CD4-positive, alpha-beta memory T cell (primary cell): ENCODE measurements at regions not wholly inside any gene's neighbourhood (a gene's known extent, or its start where the extent isn't known, plus 50 kb on each side); places are given as distances from the start of the nearest gene placed in this dataset.
A peak's percentile ranks its signal among the peaks of the same experiment; 100 is the strongest.
"Not testable (repeated sequence)": the region's sequence is repeated elsewhere in the genome, so short reads cannot be mapped to it uniquely, and the experiment has no call there.

ENCODE experiments used
- CTCF ChIA-PET: fragments of 350-600 bp; sonication (Branson Sonifier 250); formaldehyde crosslinking; loops from one replicate; lab custom pipeline; 2021; ENCODE audit warnings: inconsistent platforms; ENCODE audit not compliant: partially characterized antibody; lab: Charles Lee
- POLR2A ChIA-PET: fragments of 350-600 bp; sonication (Branson Sonifier 250); formaldehyde crosslinking; loops from one replicate; lab custom pipeline; 2021; ENCODE audit not compliant: partially characterized antibody; lab: Charles Lee
- DNase-seq, 5 donors: peaks; one replicate each; pipeline versions ENCODE4 v3.0.0 to v3.0.0-alpha.2; 2020 to 2022; ENCODE audit warnings: mixed read lengths in 1 of 5
- H3K27ac ChIP-seq: one replicate; pipeline ENCODE4 v1.7.0; 2013; ENCODE audit warnings: low read depth, low read length
- H3K27me3 ChIP-seq: 2 replicates; pipeline ENCODE4 v1.7.0; 2013; ENCODE audit warnings: mild to moderate bottlenecking, low read length, moderate library complexity; ENCODE audit not compliant: insufficient read depth
- H3K36me3 ChIP-seq: 2 replicates; pipeline ENCODE4 v1.7.0; 2013; ENCODE audit warnings: mild to moderate bottlenecking, low read length, moderate library complexity; ENCODE audit not compliant: insufficient read depth
- H3K4me1 ChIP-seq: 2 replicates; pipeline ENCODE4 v1.7.0; 2013; ENCODE audit warnings: mild to moderate bottlenecking, low read length, moderate library complexity; ENCODE audit not compliant: insufficient read depth
- H3K4me3 ChIP-seq, 2 donors: one replicate each; pipeline ENCODE4 v1.7.0; 2013; ENCODE audit warnings: low read length in 2 of 2, mild to moderate bottlenecking in 1 of 2
- H3K9me3 ChIP-seq, 2 donors: one replicate each; pipeline ENCODE4 v1.7.0; 2013; ENCODE audit warnings: low read length in 2 of 2, control low read depth in 1 of 2; ENCODE audit not compliant: control insufficient read depth in 1 of 2
- H3K27ac Mint-ChIP-seq, 7 donors: one replicate each; pipeline ENCODE4 v1.8.0; 2020 to 2021; ENCODE audit warnings: mixed read lengths in 7 of 7, mild to moderate bottlenecking in 6 of 7, inconsistent platforms in 3 of 7, moderate library complexity in 3 of 7
- H3K27me3 Mint-ChIP-seq, 2 donors: one replicate each; pipeline ENCODE4 v1.8.0; 2020 to 2021; ENCODE audit warnings: mixed read lengths in 2 of 2
- H3K36me3 Mint-ChIP-seq, 2 donors: one replicate each; pipeline ENCODE4 v1.8.0; 2020 to 2021; ENCODE audit warnings: mixed read lengths in 2 of 2, inconsistent platforms in 1 of 2, mild to moderate bottlenecking in 1 of 2
- H3K4me1 Mint-ChIP-seq, 4 donors: one replicate each; pipeline ENCODE4 v1.8.0; 2020 to 2021; ENCODE audit warnings: mixed read lengths in 4 of 4, mild to moderate bottlenecking in 1 of 4
- H3K4me3 Mint-ChIP-seq, 8 donors: one replicate each; pipeline ENCODE4 v1.8.0; 2020 to 2021; ENCODE audit warnings: mixed read lengths in 8 of 8, mild to moderate bottlenecking in 7 of 8, moderate library complexity in 6 of 8, inconsistent platforms in 3 of 8
- H3K9me3 Mint-ChIP-seq, 8 donors: one replicate each; pipeline ENCODE4 v1.8.0; 2020 to 2021; ENCODE audit warnings: mixed read lengths in 8 of 8, mild to moderate bottlenecking in 5 of 8, inconsistent platforms in 3 of 8, moderate library complexity in 1 of 8
- intact Hi-C: fragments of 100-400 bp; cut with micrococcal nuclease; formaldehyde crosslinking; loops from one replicate; pipeline ENCODE4 v1.15.1; 2023

GRCh38 chr10:11684717-11685645, 57.2 kb upstream of the ECHDC3 start:
- ChIA-PET POLR2A (interaction anchor here (0.6 to 3.6 kb wide), 7 partner anchors 10 to 453 kb away, joined by 3 to 16 read pairs (median 4); partner anchors contain the start of gene USP6NL), CTCF (interaction anchor here (1.2 to 2.2 kb wide), 5 partner anchors 10 to 165 kb away, joined by 3 to 12 read pairs (median 4); no protein-coding TSS in a partner anchor)
- Mint-ChIP-seq H3K9me3 (no peaks in the 10 kb centered on the region), H3K4me1 (peaks cover 26 to 46% (median 39%) of the 10 kb centered on the region in 4 donors), H3K27ac (peak overlapping the region; percentile 94 to 100 (median 98)), H3K4me3 (peak overlapping the region; percentile 85 to 93 (median 90)), H3K36me3 (no peaks in the 10 kb centered on the region), H3K27me3 (no peaks in the 10 kb centered on the region)
- intact Hi-C loops, result loop anchor here (2.0 to 10.0 kb wide), 4 partner anchors 26 to 80 kb away; partner anchors contain the start of gene ECHDC3
- Histone ChIP-seq H3K4me3 (peak overlapping the region; percentile 7 to 24), H3K4me1 (peaks cover 37% of the 10 kb centered on the region), H3K27ac (peak overlapping the region; percentile 71), H3K9me3 (no peaks in the 10 kb centered on the region), H3K36me3 (no peaks in the 10 kb centered on the region), H3K27me3 (no peaks in the 10 kb centered on the region)
- DNase-seq, result peak; percentile 75 to 87 (median 80)

- not testable (repeated sequence) for H3K36me3 Mint-ChIP-seq, H3K27me3 ChIP-seq, H3K36me3 ChIP-seq, DNase-seq, H3K9me3 ChIP-seq, H3K27me3 Mint-ChIP-seq, H3K9me3 Mint-ChIP-seq
- Mint-ChIP-seq H3K4me1 (peaks cover 26 to 46% (median 39%) of the 10 kb centered on the region in 4 donors), H3K4me3 (peak overlapping the region; percentile 85 to 93 (median 90)), H3K27ac (peak overlapping the region; percentile 94 to 100 (median 98))
- Histone ChIP-seq H3K27ac (peak overlapping the region; percentile 71), H3K4me3 (peak overlapping the region; percentile 7 to 24), H3K4me1 (peaks cover 37% of the 10 kb centered on the region)
- CTCF ChIA-PET, result interaction anchor here (1.2 to 1.3 kb wide), 2 partner anchors 11 to 73 kb away, joined by 3 read pairs; no protein-coding TSS in a partner anchor
- intact Hi-C loops, result loop anchor here (2.0 to 10.0 kb wide), 4 partner anchors 26 to 80 kb away; partner anchors contain the start of gene ECHDC3
- POLR2A ChIA-PET, result interaction anchor here (1.0 to 3.6 kb wide), 3 partner anchors 49 to 80 kb away, joined by 3 to 16 read pairs (median 4); partner anchors contain the start of gene USP6NL
These were observed 57.9 kb upstream of the ECHDC3 start for GRCh38 chr10:11684341-11684716.

GRCh38 chr10:11683529-11684320, 58.5 kb upstream of the ECHDC3 start:
- POLR2A ChIA-PET, result interaction anchor here (3.6 kb wide), 1 partner anchor 72 kb away, joined by 16 read pairs; the partner anchor contains the start of gene USP6NL
- Histone ChIP-seq H3K4me1 (peaks cover 37% of the 10 kb centered on the region), H3K36me3 (no peaks in the 10 kb centered on the region), H3K27ac (peak overlapping the region; percentile 71), H3K9me3 (no peaks in the 10 kb centered on the region), H3K27me3 (no peaks in the 10 kb centered on the region), H3K4me3 (no peak overlapping the region)
- no peak for DNase-seq
- no peaks in the 10 kb centered on the region for H3K36me3 Mint-ChIP-seq
- H3K4me3 Mint-ChIP-seq, result peak overlapping the region; percentile 85 to 93 (median 90)
- H3K4me1 Mint-ChIP-seq, result peaks cover 26 to 44% (median 37%) of the 10 kb centered on the region in 4 donors
- CTCF ChIA-PET, result interaction anchor here (1.2 kb wide), 1 partner anchor 74 kb away, joined by 3 read pairs; no protein-coding TSS in a partner anchor
- no peaks in the 10 kb centered on the region for H3K27me3 Mint-ChIP-seq
- H3K27ac Mint-ChIP-seq, result peak overlapping the region; percentile 94 to 100 (median 98)
- H3K9me3 Mint-ChIP-seq, result no peaks in the 10 kb centered on the region
- intact Hi-C loops, result loop anchor here (2.0 to 10.0 kb wide), 4 partner anchors 27 to 79 kb away; partner anchors contain the start of gene ECHDC3

DNA sequence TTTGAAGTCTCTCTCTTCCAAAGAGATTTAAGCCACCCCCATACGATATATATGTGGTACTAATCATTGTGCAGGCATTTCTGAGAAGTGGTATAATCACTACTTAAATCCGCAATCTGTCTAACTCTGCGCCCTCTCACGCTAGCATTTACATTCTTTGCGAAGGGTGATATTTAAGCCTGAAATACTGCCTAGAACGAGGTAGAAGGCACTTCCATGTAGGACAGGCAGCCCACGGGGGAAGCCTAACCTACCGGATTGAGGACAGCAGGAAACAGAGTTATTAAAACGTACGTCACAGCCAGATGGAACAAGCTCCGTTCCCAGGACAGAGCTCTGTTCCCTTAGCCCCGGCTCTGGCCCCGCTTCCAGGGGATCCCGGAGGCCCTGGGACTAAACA, 59.3 kb upstream of the ECHDC3 start:
- CTCF ChIA-PET, result interaction anchor here (1.0 kb wide), 1 partner anchor 168 kb away, joined by 3 read pairs; no protein-coding TSS in a partner anchor

GRCh38 chr10:11682267-11682683, 59.9 kb upstream of the ECHDC3 start:
- peak overlapping the region in 4 of 7 donors; percentile 57 to 100 (median 79) for H3K27ac Mint-ChIP-seq
- no peak for DNase-seq
- H3K4me3 Mint-ChIP-seq, result no peak overlapping the region
- Histone ChIP-seq H3K36me3 (no peaks in the 10 kb centered on the region), H3K27me3 (no peaks in the 10 kb centered on the region), H3K4me1 (peaks cover 37% of the 10 kb centered on the region), H3K27ac (no peak overlapping the region), H3K4me3 (no peak overlapping the region), H3K9me3 (no peaks in the 10 kb centered on the region)
- CTCF ChIA-PET, result interaction anchor here (1.0 kb wide), 1 partner anchor 167 kb away, joined by 3 read pairs; no protein-coding TSS in a partner anchor
- peaks cover 2 to 3% of the 10 kb centered on the region in 2 donors for H3K27me3 Mint-ChIP-seq
- intact Hi-C loops, result loop anchor here (10.0 kb wide), 1 partner anchor 63 kb away; the partner anchor contains the start of gene ECHDC3
- POLR2A ChIA-PET, result no interaction called here
- H3K4me1 Mint-ChIP-seq, result peaks cover 26 to 34% (median 32%) of the 10 kb centered on the region in 4 donors
- H3K9me3 Mint-ChIP-seq, result no peaks in the 10 kb centered on the region
- no peaks in the 10 kb centered on the region for H3K36me3 Mint-ChIP-seq

More for the DNA sequence above, 59.3 kb upstream of the ECHDC3 start:
- peaks cover 37% of the 10 kb centered on the region for H3K4me1 ChIP-seq
- no peaks in the 10 kb centered on the region for H3K9me3 ChIP-seq
- intact Hi-C loops, result loop anchor here (10.0 kb wide), 1 partner anchor 62 kb away; the partner anchor contains the start of gene ECHDC3
- H3K4me3 ChIP-seq, result no peak overlapping the region
- H3K36me3 Mint-ChIP-seq, result no peaks in the 10 kb centered on the region
- peak overlapping the region in 1 of 8 donors; percentile 41 for H3K4me3 Mint-ChIP-seq
- DNase-seq, result no peak
- no peaks in the 10 kb centered on the region for H3K36me3 ChIP-seq
- no peak overlapping the region for H3K27ac ChIP-seq
- H3K27me3 Mint-ChIP-seq, result no peaks in the 10 kb centered on the region
- H3K27ac Mint-ChIP-seq, result peak overlapping the region in 5 of 7 donors; percentile 15 to 100 (median 64)
- POLR2A ChIA-PET, result no interaction called here
- peaks cover 26 to 37% (median 33%) of the 10 kb centered on the region in 4 donors for H3K4me1 Mint-ChIP-seq
- H3K27me3 ChIP-seq, result no peaks in the 10 kb centered on the region
- H3K9me3 Mint-ChIP-seq, result no peaks in the 10 kb centered on the region

DNA sequence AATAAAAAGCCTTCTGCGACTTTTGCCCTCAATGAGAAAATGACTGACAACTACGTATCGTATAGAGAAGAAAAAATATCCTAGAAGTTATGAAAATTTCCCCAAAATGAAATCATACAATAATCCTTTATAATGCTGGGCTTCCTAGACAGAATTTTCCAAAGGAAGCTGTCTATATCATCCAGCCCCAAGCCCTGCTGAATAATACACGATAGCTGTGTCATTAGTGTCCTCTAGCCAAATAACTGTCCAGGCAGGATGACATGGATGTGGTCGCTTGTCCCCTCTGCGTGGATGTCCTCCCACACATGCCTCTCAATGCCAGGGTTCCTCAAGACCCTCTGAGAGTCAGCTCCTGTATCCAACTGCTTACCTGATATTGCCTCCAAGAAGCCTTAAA, 61.7 kb upstream of the ECHDC3 start:
- CTCF ChIA-PET, result no interaction called here
- Histone ChIP-seq H3K27me3 (no peaks in the 10 kb centered on the region), H3K27ac (no peak overlapping the region), H3K4me3 (no peak overlapping the region), H3K36me3 (no peaks in the 10 kb centered on the region), H3K9me3 (no peaks in the 10 kb centered on the region), H3K4me1 (peaks cover 25% of the 10 kb centered on the region)
- DNase-seq, result no peak
- Mint-ChIP-seq H3K9me3 (no peaks in the 10 kb centered on the region), H3K36me3 (no peaks in the 10 kb centered on the region), H3K4me3 (no peak overlapping the region), H3K4me1 (peaks cover 17 to 23% (median 21%) of the 10 kb centered on the region in 4 donors), H3K27ac (no peak overlapping the region), H3K27me3 (peaks cover 7 to 9% of the 10 kb centered on the region in 2 donors)
- POLR2A ChIA-PET, result no interaction called here
- intact Hi-C loops, result loop anchor here (10.0 kb wide), 1 partner anchor 64 kb away; the partner anchor contains the start of gene ECHDC3
